ENCODE measurements at regions not wholly inside any gene's neighbourhood (a gene's known extent, or its start where the extent isn't known, plus 50 kb on each side); places are given as distances from the start of the nearest gene placed in this dataset.

GRCh38 chr1:201686714-201687455, 142.1 kb upstream of the IPO9 start:
- H3K27ac ChIP-seq (replicated peaks), result no peak overlapping the region
- peak; percentile 13 to 50 for DNase-seq (ENCODE audit: low read depth in 1 of 2, low spot score in 1 of 2)
- TF ChIP-seq SPI1 (IDR thresholded peaks at IDR 0.05; ENCODE audit: borderline replicate concordance, low read depth) (no peak), POLR2AphosphoS5 (IDR thresholded peaks at IDR 0.05; ENCODE audit: low read depth) (no peak), CTCF (IDR thresholded peaks at IDR 0.05; ENCODE audit: insufficient read depth, low read length) (no peak), GABPA (IDR thresholded peaks at IDR 0.05; ENCODE audit: low read depth) (no peak)
- TF ChIP-seq, protein P1, sequence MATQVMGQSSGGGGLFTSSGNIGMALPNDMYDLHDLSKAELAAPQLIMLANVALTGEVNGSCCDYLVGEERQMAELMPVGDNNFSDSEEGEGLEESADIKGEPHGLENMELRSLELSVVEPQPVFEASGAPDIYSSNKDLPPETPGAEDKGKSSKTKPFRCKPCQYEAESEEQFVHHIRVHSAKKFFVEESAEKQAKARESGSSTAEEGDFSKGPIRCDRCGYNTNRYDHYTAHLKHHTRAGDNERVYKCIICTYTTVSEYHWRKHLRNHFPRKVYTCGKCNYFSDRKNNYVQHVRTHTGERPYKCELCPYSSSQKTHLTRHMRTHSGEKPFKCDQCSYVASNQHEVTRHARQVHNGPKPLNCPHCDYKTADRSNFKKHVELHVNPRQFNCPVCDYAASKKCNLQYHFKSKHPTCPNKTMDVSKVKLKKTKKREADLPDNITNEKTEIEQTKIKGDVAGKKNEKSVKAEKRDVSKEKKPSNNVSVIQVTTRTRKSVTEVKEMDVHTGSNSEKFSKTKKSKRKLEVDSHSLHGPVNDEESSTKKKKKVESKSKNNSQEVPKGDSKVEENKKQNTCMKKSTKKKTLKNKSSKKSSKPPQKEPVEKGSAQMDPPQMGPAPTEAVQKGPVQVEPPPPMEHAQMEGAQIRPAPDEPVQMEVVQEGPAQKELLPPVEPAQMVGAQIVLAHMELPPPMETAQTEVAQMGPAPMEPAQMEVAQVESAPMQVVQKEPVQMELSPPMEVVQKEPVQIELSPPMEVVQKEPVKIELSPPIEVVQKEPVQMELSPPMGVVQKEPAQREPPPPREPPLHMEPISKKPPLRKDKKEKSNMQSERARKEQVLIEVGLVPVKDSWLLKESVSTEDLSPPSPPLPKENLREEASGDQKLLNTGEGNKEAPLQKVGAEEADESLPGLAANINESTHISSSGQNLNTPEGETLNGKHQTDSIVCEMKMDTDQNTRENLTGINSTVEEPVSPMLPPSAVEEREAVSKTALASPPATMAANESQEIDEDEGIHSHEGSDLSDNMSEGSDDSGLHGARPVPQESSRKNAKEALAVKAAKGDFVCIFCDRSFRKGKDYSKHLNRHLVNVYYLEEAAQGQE (IDR thresholded peaks at IDR 0.05; ENCODE audit: insufficient replicate concordance, low read depth), result no peak

GRCh38 chr1:201688514-201688913, 140.4 kb upstream of the IPO9 start:
- TF ChIP-seq, protein P1 (IDR thresholded peaks at IDR 0.05; ENCODE audit: insufficient replicate concordance, low read depth), result no peak
- no peak overlapping the region for H3K27ac ChIP-seq (replicated peaks)
- H3K4me3 ChIP-seq (replicated peaks; ENCODE audit: insufficient read depth, low read length), result no peak overlapping the region
- no peak for DNase-seq (ENCODE audit: low read depth in 1 of 2, low spot score in 1 of 2)
- no peaks in the 10 kb centered on the region for H3K27me3 ChIP-seq (ENCODE audit: insufficient read depth, poor library complexity, severe bottlenecking)

More at GRCh38 chr1:201686714-201687455, 142.1 kb upstream of the IPO9 start:
- Histone ChIP-seq H3K27me3 (ENCODE audit: insufficient read depth, poor library complexity, severe bottlenecking) (no peaks in the 10 kb centered on the region), H3K4me3 (replicated peaks; ENCODE audit: insufficient read depth, low read length) (no peak overlapping the region)

- Histone ChIP-seq H3K4me3 (replicated peaks; ENCODE audit: insufficient read depth, low read length) (no peak overlapping the region), H3K27ac (replicated peaks) (no peak overlapping the region), H3K27me3 (ENCODE audit: insufficient read depth, poor library complexity, severe bottlenecking) (no peaks in the 10 kb centered on the region)
- TF ChIP-seq SPI1 (IDR thresholded peaks at IDR 0.05; ENCODE audit: borderline replicate concordance, low read depth) (no peak), GABPA (IDR thresholded peaks at IDR 0.05; ENCODE audit: low read depth) (no peak), POLR2AphosphoS5 (IDR thresholded peaks at IDR 0.05; ENCODE audit: low read depth) (no peak), CTCF (IDR thresholded peaks at IDR 0.05; ENCODE audit: insufficient read depth, low read length) (no peak)
- TF ChIP-seq, protein P1 (IDR thresholded peaks at IDR 0.05; ENCODE audit: insufficient replicate concordance, low read depth), result no peak
- DNase-seq (ENCODE audit: low read depth in 1 of 2, low spot score in 1 of 2), result no peak
These were observed 139.3 kb upstream of the IPO9 start for GRCh38 chr1:201689647-201690046.

Data from HL-60 (cell line).